NCI-H446 treated with DMSO at 0.1 percent for 48 hours (cell line): ENCODE measurements at regions not wholly inside any gene's neighbourhood (a gene's known extent, or its start where the extent isn't known, plus 50 kb on each side); places are given as distances from the start of the nearest gene placed in this dataset.
A peak's percentile ranks its signal among the peaks of the same experiment; 100 is the strongest.
"Not testable (repeated sequence)": the region's sequence is repeated elsewhere in the genome, so short reads cannot be mapped to it uniquely, and the experiment has no call there.

ENCODE experiments used
- DNase-seq: peaks from one replicate; lab custom pipeline; 2025; lab: John Stamatoyannopoulos, UW

GRCh38 chr12:25424211-25424731 is 128.8 kb downstream of the LMNTD1 start:
- DNase-seq, result no peak

GRCh38 chr12:25423355-25424050 is 129.6 kb downstream of the LMNTD1 start:
- no peak for DNase-seq

- DNase-seq, result no peak
These were observed 130.8 kb downstream of the LMNTD1 start for GRCh38 chr12:25422241-25422640.

DNA sequence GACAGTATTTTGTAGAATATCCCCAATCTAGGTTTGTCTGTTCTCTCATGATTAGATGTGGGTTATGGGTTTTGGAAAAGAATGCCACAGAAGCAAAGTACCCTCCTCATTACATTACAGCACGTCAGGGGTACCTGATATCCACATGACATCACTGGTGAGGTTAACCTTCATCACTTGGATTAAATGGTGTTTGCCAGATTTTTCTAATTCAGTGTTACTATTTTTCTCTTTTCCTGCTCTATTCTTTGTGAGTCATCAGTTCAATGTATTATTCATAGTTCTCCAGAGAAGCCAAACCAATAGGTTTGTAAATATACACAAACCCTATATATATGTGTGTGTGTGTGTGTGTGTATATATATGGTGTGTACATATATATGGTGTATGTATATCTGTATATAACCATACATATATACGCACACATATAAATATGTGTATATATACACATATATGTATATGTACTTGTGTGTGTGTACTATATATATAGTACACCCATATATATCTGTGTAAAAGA is 131.4 kb downstream of the LMNTD1 start:
- no peak for DNase-seq

DNA sequence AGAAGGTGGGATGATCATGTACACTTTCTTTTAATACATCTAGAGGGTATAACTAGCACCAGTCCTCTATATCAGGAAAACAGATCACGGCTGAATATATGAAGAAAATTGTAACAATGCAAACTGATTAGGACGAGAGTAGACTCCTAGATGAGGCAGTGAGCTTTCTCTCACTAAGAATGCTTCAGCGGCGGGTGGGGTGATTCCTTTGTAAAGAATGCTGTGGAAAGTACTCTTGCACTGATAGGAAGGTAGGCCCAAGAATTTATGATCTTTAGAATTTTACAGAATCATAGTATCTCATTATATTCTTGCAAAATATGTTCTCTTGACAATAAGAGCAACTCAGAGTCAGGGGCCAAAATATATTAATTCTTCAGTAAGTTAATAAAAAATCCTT is 133.0 kb downstream of the LMNTD1 start:
- DNase-seq, result no peak

DNA sequence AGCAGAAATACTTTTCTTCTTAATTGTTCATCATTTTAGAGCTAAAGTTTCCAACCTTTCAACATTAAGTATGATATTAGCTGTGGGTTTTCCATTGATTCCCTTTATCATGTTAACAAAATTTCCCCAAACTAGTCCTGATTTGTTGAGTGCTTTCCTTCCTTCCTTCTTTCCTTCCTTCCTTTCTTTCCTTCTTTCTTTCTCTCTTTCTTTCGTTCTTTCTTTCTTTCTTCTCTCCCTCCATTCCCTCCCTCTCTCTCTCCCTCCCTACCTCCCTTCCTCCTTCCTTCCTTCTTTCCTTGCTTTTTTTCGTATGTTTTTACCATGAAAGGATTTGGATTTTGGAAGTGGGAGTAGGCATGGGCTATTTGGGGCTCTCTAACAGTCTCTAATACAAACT is 133.5 kb downstream of the LMNTD1 start:
- no peak for DNase-seq

GRCh38 chr12:25417071-25417470 is 136.0 kb downstream of the LMNTD1 start:
- DNase-seq, result no peak

- no peak for DNase-seq
These were observed 136.6 kb downstream of the LMNTD1 start for GRCh38 chr12:25416516-25416915.

DNA sequence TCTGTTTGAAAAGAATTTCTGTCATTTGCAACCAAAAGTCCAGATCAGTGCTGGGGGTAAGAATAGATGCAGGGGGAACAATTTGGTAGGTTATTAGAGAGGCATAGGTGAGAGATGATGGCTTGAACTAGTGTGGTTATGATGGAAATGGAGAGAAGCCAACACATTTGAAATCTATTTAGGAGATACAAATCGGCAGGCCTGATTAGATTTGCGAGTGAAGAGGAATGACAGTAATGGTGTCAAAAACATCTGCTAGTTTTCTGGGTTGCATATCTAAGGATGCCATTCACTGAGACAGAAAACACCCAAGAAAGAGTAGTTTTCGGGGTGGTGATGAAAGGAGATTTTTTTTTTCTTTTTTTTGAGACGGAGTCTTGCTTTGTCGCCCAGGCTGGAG is 138.1 kb downstream of the LMNTD1 start:
- DNase-seq, result no peak

GRCh38 chr12:25412735-25413134 is 140.3 kb downstream of the LMNTD1 start:
- DNase-seq, result no peak

DNA sequence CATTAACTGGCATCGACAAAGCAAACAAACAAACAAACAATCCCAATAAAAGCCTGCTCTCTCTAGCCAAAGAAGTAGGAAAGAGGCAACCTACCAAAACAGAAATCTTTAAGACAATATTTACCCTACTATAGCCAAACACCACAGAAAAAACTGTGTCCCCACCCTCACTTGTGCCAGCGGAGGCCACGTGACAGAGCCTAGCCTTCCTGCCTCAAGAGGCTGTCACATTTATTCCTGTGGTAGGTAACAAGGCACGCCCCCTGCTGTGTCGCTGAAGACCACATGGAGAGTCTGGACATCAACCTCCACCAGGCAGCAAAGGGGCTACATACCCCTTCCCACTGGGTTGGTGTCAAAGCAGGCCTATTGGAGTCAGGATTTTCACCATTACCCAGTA is 148.1 kb downstream of the LMNTD1 start:
- DNase-seq, result no peak

GRCh38 chr12:25401547-25402345 is 151.0 kb upstream of the KRAS start:
- no peak for DNase-seq

- DNase-seq, result no peak
These were observed 146.3 kb upstream of the KRAS start for GRCh38 chr12:25397001-25397400.

- no peak for DNase-seq
These were observed 144.5 kb upstream of the KRAS start for GRCh38 chr12:25395227-25395626.

DNA sequence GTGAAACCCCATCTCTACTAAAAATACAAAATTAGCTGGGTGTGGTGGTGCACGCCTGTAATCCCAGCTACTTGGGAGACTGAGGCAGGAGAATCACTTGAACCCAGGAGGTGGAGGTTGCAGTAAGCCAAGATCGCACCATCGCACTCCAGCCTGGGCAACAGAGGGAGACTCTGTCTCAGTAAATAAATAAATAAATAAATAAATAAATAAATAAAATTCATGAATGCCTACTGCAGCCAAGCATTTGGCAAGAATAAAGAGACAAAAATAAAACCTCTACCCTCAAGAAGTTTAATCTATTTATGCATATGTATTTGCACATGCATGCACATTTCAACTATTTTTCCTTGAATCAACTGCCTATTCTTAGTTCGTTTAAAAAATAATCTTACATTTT is 144.0 kb upstream of the KRAS start:
- not testable (repeated sequence) for DNase-seq

- no peak for DNase-seq
These were observed 143.3 kb upstream of the KRAS start for GRCh38 chr12:25394025-25394424.

DNA sequence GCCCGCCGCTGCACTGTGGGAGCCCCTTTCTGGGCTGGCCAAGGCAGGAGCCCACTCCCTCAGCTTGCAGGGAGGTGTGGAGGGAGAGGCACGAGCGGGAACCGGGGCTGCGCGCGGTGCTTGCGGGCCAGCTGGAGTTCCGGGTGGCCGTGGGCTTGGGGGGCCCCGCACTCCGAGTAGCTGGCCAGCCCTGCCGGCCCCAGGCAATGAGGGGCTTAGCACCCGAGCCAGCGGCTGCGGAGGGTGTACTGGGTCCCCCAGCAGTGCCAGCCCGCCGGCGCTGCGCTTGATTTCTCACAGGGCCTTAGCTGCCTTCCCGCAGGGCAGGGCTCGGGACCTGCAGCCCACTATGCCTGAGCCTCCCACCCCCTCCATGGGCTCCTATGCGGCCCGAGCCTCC is 140.6 kb upstream of the KRAS start:
- not testable (repeated sequence) for DNase-seq

- no peak for DNase-seq
These were observed 137.5 kb upstream of the KRAS start for GRCh38 chr12:25388183-25388582.

DNA sequence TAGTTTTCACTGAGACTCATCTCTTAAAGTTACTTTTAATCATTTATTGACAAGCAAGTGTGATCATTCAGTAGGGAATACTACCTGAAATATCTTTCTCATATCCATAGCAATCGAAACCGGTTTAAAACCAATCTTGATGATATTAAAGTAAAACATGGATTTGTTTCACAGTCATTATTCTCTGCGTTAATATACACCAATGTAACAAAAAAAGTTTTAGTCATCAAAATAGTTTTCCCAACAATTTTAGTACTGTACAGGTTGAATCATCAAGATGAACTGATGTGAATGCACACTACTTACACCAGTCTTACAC is 137.0 kb upstream of the KRAS start:
- no peak for DNase-seq

GRCh38 chr12:25386831-25387731 is 136.4 kb upstream of the KRAS start:
- DNase-seq, result peak; percentile 58

DNA sequence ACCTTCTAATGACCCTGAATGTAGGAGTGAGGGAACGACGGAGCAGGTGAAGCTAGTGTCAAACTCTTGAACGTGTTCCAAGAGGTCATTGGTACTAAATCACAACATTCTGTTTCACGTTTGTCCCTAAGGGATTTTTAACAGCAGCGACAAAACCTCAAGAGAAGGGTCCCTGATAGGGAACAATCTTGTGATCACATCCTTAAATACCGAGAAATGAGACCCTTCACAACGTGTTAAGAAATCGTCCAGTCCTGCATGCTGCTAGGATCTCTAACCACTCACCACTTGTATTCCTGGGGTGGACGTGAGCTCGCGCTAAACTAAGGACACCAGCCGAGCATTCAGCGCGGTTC is 134.1 kb upstream of the KRAS start:
- DNase-seq, result no peak
